A549 (cell line): ENCODE measurements at regions not wholly inside any gene's neighbourhood (a gene's known extent, or its start where the extent isn't known, plus 50 kb on each side); places are given as distances from the start of the nearest gene placed in this dataset.

Experiments
- ATAC-seq, 2 experiments: fragments of 200-7000 bp in 1 of 2; fragments of >200 bp in 1 of 2; cut with Nextera tagmentation in 1 of 2; cut with Tn5 transposase in 1 of 2; 3 replicates each; pipeline versions ENCODE4 v1.8.0 to v1.9.1; 2018 to 2020; ENCODE audit warnings: mild to moderate bottlenecking in 1 of 2, moderate library complexity in 1 of 2
- CTCF ChIA-PET: fragments of 300-600 bp; sonication (Branson Sonifier 250); formaldehyde crosslinking; extraction: SDS; loops from one replicate; lab custom pipeline; 2021; ENCODE audit warnings: antibody characterized with exemption, inconsistent platforms; lab: Yijun Ruan, JAX
- POLR2A ChIA-PET: fragments of 350-600 bp; formaldehyde crosslinking; extraction: SDS; loops from one replicate; lab custom pipeline; 2021; ENCODE audit warnings: antibody characterized with exemption, inconsistent platforms; lab: Yijun Ruan, JAX
- DNase-seq, 2 experiments: peaks; one replicate each; pipeline versions ENCODE4 v3.0.0 to v3.0.0-alpha.2; 2011 to 2016; ENCODE audit warnings: low read depth in 1 of 2, low spot score in 1 of 2
- FAIRE-seq: peaks from 2 replicates; lab custom pipeline; 2011; peaks lifted over from hg19 to GRCh38; lab: Jason Lieb, UNC
- H3K27ac ChIP-seq, 2 experiments: fragments of >200 bp; sonication (Bioruptor Twin); formaldehyde crosslinking; 3 replicates each; pipeline ENCODE4 v1.5.1; 2016 to 2017
- H3K4me1 ChIP-seq: fragments of >200 bp; sonication (Bioruptor Twin); formaldehyde crosslinking; 3 replicates; pipeline ENCODE4 v1.6.1; 2016
- H3K4me2 ChIP-seq: fragments of >200 bp; sonication (Bioruptor Twin); formaldehyde crosslinking; 3 replicates; pipeline ENCODE4 v1.6.1; 2016
- H3K4me3 ChIP-seq: fragments of >200 bp; sonication (Bioruptor Twin); formaldehyde crosslinking; 3 replicates; pipeline ENCODE4 v1.5.1; 2016
- H3K9me3 ChIP-seq: fragments of >200 bp; sonication (Bioruptor Twin); formaldehyde crosslinking; 3 replicates; pipeline ENCODE4 v1.6.1; 2016
- BHLHE40 ChIP-seq: IDR thresholded peaks from 2 replicates; pipeline ENCODE4 v1.6.1; 2012; ENCODE audit warnings: low read depth, low read length, inconsistent platforms
- CBX2 ChIP-seq: fragments of 200-600 bp; sonication (generic); IDR thresholded peaks from 2 replicates; pipeline ENCODE4 v1.6.1; 2016; ENCODE audit warnings: low read depth, mild to moderate bottlenecking, borderline replicate concordance
- CHD2 ChIP-seq: fragments of 150-350 bp; IDR thresholded peaks from 2 replicates; pipeline ENCODE4 v1.6.1; 2014; ENCODE audit warnings: low read length; ENCODE audit not compliant: partially characterized antibody
- CHD4 ChIP-seq: fragments of 200-600 bp; sonication (generic); IDR thresholded peaks from 2 replicates; pipeline ENCODE4 v1.6.1; 2016; ENCODE audit warnings: antibody characterized with exemption, mild to moderate bottlenecking, borderline replicate concordance
- EP300 ChIP-seq, 2 experiments: fragments of >200 bp; sonication (Bioruptor Twin); formaldehyde crosslinking; IDR thresholded peaks; 2 replicates in 1 of 2; 3 replicates in 1 of 2; pipeline ENCODE4 v1.6.1; 2016 to 2017
- ESRRA ChIP-seq: fragments of 150-350 bp; IDR thresholded peaks from 2 replicates; pipeline ENCODE4 v1.6.1; 2014; ENCODE audit warnings: mild to moderate bottlenecking, low read length, borderline replicate concordance
- FOXS1 ChIP-seq: fragments of 250-450 bp; sonication (Bioruptor Pico); IDR thresholded peaks from 2 replicates; pipeline ENCODE4 v1.5.0; 2020; ENCODE audit warnings: mild to moderate bottlenecking, moderate library complexity
- HOXA7 ChIP-seq: fragments of 250-450 bp; sonication (Bioruptor Pico); IDR thresholded peaks from 2 replicates; pipeline ENCODE4 v1.5.0; 2020; ENCODE audit warnings: mild to moderate bottlenecking, moderate library complexity
- HOXB5 ChIP-seq: fragments of 250-450 bp; sonication (Bioruptor Pico); IDR thresholded peaks from 2 replicates; pipeline ENCODE4 v1.5.0; 2020; ENCODE audit warnings: mild to moderate bottlenecking, moderate library complexity
- KDM1A ChIP-seq: fragments of 200-600 bp; sonication (generic); IDR thresholded peaks from 2 replicates; pipeline ENCODE4 v1.6.1; 2016; ENCODE audit warnings: low read depth, mild to moderate bottlenecking
- MAFK ChIP-seq: fragments of 450-650 bp; IDR thresholded peaks from 2 replicates; pipeline ENCODE4 v1.6.1; 2014; ENCODE audit not compliant: partially characterized antibody
- NPAS2 ChIP-seq: fragments of 250-450 bp; sonication (Bioruptor Pico); IDR thresholded peaks from 2 replicates; pipeline ENCODE4 v1.8.0; 2022; ENCODE audit warnings: mild to moderate bottlenecking, moderate library complexity, borderline replicate concordance
- PHF8 ChIP-seq: fragments of 200-600 bp; sonication (generic); IDR thresholded peaks from 2 replicates; pipeline ENCODE4 v1.6.1; 2016; ENCODE audit warnings: low read depth, mild to moderate bottlenecking, antibody characterized with exemption, moderate library complexity, borderline replicate concordance
- POLR2A ChIP-seq: IDR thresholded peaks from 2 replicates; pipeline ENCODE4 v1.6.1; 2012; ENCODE audit warnings: mild to moderate bottlenecking, low read length
- RARB ChIP-seq: fragments of 250-450 bp; sonication (Bioruptor Pico); IDR thresholded peaks from 2 replicates; pipeline ENCODE4 v1.8.0; 2021; ENCODE audit warnings: mild to moderate bottlenecking, moderate library complexity
- RNF2 ChIP-seq: fragments of 200-600 bp; sonication (generic); IDR thresholded peaks from 2 replicates; pipeline ENCODE4 v1.6.1; 2016; ENCODE audit warnings: low read depth, mild to moderate bottlenecking, antibody characterized with exemption, moderate library complexity, borderline replicate concordance
- TFCP2L1 ChIP-seq: fragments of 250-450 bp; sonication (Bioruptor Pico); IDR thresholded peaks from 2 replicates; pipeline ENCODE4 v1.5.0; 2021; ENCODE audit warnings: mild to moderate bottlenecking
- ZC3H11A ChIP-seq: fragments of 450-650 bp; IDR thresholded peaks from 2 replicates; pipeline ENCODE4 v1.6.1; 2014; ENCODE audit warnings: antibody characterized with exemption, mild to moderate bottlenecking
- ZSCAN20 ChIP-seq: fragments of 250-450 bp; sonication (Bioruptor Pico); IDR thresholded peaks from 2 replicates; pipeline ENCODE4 v1.8.0; 2022; ENCODE audit warnings: mild to moderate bottlenecking, moderate library complexity
- WGBS: methylation state at CpG from one replicate; pipeline ENCODE4 v1.1.6; 2017; ENCODE audit errors: missing lambda C conversion rate; 5-methylcytosine and 5-hydroxymethylcytosine counted together
- TF ChIP-seq, protein P1 (sequence below): fragments of 150-350 bp; IDR thresholded peaks from 2 replicates; pipeline ENCODE4 v1.6.1; 2014; ENCODE audit warnings: low read depth, mild to moderate bottlenecking, low read length
- TF ChIP-seq, protein P2 (sequence below): fragments of >200 bp; sonication (Bioruptor Twin); formaldehyde crosslinking; IDR thresholded peaks from 3 replicates; pipeline ENCODE4 v1.6.1; 2016
- TF ChIP-seq, protein P3 (sequence below): IDR thresholded peaks from 2 replicates; pipeline ENCODE4 v1.6.1; 2012; ENCODE audit warnings: low read depth, borderline replicate concordance

DNA sequence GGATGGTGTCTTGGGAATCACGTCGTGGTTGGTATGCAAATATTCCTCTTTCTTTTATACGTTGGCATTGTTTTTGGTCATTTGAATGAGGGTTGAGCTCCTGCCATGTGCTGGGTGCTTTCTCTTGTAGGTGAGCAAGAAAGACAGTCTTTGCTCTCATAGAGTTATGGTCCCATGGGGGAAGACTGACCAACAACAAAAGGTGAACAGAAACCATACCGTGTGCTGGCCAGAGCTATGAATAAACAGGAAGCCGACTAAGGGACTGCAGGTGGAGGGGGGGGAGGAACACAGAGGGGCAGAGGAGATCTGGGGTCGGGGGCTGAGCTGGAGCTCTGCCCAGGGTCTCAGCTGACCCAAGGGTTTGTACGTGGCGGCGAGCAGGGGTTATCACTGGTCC, 245.3 kb downstream of the CTTN start:
- WGBS: 90% methylated on average over 8 of the region's 9 CpGs
- Histone ChIP-seq H3K4me2 (no peak overlapping the region), H3K4me3 (no peak overlapping the region), H3K9me3 (no peaks in the 10 kb centered on the region), H3K27ac (peak overlapping the region; percentile 27 to 71; a peak in 3 of 6 replicates), H3K4me1 (peaks cover 5% of the 10 kb centered on the region; the same call in 1 of the 3 replicates)
- no peak for TF ChIP-seq KDM1A
- POLR2A ChIA-PET: no interaction called here
- CTCF ChIA-PET: interaction anchor here (0.8 to 1.1 kb wide), 2 partner anchors 43 to 171 kb away, joined by 3 read pairs; no protein-coding TSS in a partner anchor
- no peak for DNase-seq
- no peak for ATAC-seq
- no peak for FAIRE-seq

DNA sequence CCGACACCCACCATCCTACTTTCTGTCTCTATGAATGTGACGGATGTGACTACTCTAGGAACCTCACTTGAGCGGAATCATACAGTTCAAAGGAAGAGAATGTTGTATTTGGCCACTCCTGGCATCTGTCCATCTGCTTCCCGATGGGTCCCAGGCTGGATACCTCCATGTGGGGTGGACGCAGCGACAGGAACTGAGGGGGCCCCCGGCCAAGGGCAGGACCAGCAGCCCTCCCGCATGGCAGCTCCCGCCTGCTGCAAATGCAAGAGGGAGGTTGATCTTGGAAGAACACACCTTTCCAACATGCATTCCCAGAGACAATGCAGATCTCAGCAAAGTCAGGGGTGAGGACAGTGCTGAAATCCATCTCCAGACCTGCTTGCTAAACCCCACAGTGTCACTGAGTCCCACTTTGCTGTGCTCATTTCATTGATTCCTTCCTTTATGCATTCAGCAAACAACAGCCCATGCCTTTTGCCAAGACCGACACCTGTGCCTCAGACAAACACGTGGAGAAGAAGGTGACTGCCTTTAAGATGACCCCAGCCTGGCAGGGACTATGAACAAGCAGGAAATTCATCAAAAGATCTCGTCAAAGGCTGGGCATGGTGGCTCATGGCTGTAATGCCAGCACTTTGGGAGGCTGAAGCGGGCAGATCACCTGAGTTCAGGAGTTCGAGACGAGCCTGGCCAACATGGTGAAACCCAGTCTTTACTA, 246.2 kb downstream of the CTTN start:
- no peak overlapping the region for H3K4me3 ChIP-seq
- DNase-seq: no peak
- ATAC-seq: no peak
- ChIA-PET POLR2A (no interaction called here), CTCF (no interaction called here)
- peak overlapping the region in 1 of 2 experiments; percentile 71; a peak in 3 of 6 replicates for H3K27ac ChIP-seq
- no peak for TF ChIP-seq EP300 (IDR thresholded peaks at IDR 0.05)
- no peak for TF ChIP-seq HOXA7 (CRISPR knock-in tag)
- TF ChIP-seq CHD4: no peak
- no peak for TF ChIP-seq BHLHE40
- TF ChIP-seq, protein P1, sequence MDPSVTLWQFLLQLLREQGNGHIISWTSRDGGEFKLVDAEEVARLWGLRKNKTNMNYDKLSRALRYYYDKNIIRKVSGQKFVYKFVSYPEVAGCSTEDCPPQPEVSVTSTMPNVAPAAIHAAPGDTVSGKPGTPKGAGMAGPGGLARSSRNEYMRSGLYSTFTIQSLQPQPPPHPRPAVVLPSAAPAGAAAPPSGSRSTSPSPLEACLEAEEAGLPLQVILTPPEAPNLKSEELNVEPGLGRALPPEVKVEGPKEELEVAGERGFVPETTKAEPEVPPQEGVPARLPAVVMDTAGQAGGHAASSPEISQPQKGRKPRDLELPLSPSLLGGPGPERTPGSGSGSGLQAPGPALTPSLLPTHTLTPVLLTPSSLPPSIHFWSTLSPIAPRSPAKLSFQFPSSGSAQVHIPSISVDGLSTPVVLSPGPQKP: no peak
- no peak for TF ChIP-seq ZC3H11A
- TF ChIP-seq RNF2: no peak
- TF ChIP-seq MAFK: no peak
- TF ChIP-seq ESRRA: no peak
- H3K4me2 ChIP-seq: no peak overlapping the region
- peaks cover 5% of the 10 kb centered on the region; the same call in 1 of the 3 replicates for H3K4me1 ChIP-seq
- WGBS: 81% methylated on average over 14 of the region's 15 CpGs
- H3K9me3 ChIP-seq: no peaks in the 10 kb centered on the region
- FAIRE-seq: no peak

DNA sequence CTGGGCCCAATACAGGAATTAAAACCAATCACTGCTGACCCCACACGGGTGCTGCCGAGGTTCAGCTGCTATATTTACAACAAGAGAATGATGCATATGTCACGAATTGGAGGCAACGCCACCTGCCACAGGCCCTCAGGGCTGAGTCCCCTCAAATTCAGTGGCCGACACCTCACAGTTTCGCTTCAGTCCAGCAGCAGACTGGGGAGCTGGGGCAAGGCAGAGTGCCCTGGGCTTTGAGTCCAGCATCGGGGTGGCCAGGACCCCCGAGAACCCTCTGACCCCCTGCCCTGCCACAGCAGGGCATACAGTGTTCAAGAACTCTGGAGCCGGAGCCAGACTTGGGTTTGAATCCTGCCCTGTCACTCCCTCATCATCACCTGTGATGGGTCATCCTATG, 247.2 kb downstream of the CTTN start:
- no peak overlapping the region for H3K27ac ChIP-seq
- peaks cover 5% of the 10 kb centered on the region; the same call in 1 of the 3 replicates for H3K4me1 ChIP-seq
- H3K4me2 ChIP-seq: no peak overlapping the region
- DNase-seq: no peak
- 67% methylated on average over 7 of the region's 9 CpGs for WGBS
- ChIA-PET POLR2A (no interaction called here), CTCF (no interaction called here)
- no peak for TF ChIP-seq CBX2
- TF ChIP-seq, protein P2, sequence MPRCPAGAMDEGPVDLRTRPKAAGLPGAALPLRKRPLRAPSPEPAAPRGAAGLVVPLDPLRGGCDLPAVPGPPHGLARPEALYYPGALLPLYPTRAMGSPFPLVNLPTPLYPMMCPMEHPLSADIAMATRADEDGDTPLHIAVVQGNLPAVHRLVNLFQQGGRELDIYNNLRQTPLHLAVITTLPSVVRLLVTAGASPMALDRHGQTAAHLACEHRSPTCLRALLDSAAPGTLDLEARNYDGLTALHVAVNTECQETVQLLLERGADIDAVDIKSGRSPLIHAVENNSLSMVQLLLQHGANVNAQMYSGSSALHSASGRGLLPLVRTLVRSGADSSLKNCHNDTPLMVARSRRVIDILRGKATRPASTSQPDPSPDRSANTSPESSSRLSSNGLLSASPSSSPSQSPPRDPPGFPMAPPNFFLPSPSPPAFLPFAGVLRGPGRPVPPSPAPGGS: no peak
- TF ChIP-seq KDM1A: no peak
- TF ChIP-seq NPAS2 (CRISPR knock-in tag): no peak
- TF ChIP-seq PHF8: no peak
- no peak for TF ChIP-seq EP300 (IDR thresholded peaks at IDR 0.05)
- no peak for TF ChIP-seq TFCP2L1 (CRISPR knock-in tag)
- TF ChIP-seq RARB (CRISPR knock-in tag): no peak
- TF ChIP-seq POLR2A: no peak
- no peak for TF ChIP-seq FOXS1 (CRISPR knock-in tag)
- no peak for TF ChIP-seq ZSCAN20 (CRISPR knock-in tag)
- TF ChIP-seq CHD2: no peak
- TF ChIP-seq, protein P3, sequence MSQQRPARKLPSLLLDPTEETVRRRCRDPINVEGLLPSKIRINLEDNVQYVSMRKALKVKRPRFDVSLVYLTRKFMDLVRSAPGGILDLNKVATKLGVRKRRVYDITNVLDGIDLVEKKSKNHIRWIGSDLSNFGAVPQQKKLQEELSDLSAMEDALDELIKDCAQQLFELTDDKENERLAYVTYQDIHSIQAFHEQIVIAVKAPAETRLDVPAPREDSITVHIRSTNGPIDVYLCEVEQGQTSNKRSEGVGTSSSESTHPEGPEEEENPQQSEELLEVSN: no peak
- TF ChIP-seq HOXB5: no peak
- no peaks in the 10 kb centered on the region for H3K9me3 ChIP-seq
- no peak for FAIRE-seq
- no peak overlapping the region for H3K4me3 ChIP-seq
- no peak for ATAC-seq
